Adrenal gland (tissue), 9 donors: ENCODE measurements at regions not wholly inside any gene's neighbourhood (a gene's known extent, or its start where the extent isn't known, plus 50 kb on each side); places are given as distances from the start of the nearest gene placed in this dataset.

ENCODE experiments used
- DNase-seq, 7 donors: peaks; one replicate each; pipeline ENCODE4 v3.0.0-alpha.2; 2019 to 2020
- H3K27ac ChIP-seq, 5 donors: fragments of 200-600 bp; sonication (generic) in 4 of 5; 1 replicate in 3 of 5; 2 replicates in 2 of 5; pipeline versions ENCODE4 v1.5.1 to v1.8.0; 2016 to 2020; ENCODE audit warnings: mild to moderate bottlenecking in 1 of 5
- H3K27me3 ChIP-seq: fragments of 200-600 bp; 2 replicates; pipeline ENCODE4 v1.8.0; 2021
- H3K36me3 ChIP-seq, 2 donors: fragments of 200-600 bp; replicated peaks in 1 of 2; 1 replicate in 1 of 2; 2 replicates in 1 of 2; pipeline versions ENCODE4 v1.5.1 to v1.8.0; 2018 to 2022
- H3K4me1 ChIP-seq, 2 donors: fragments of 200-600 bp; replicated peaks in 1 of 2; 1 replicate in 1 of 2; 2 replicates in 1 of 2; pipeline versions ENCODE4 v1.5.1 to v1.8.0; 2018 to 2021
- H3K4me3 ChIP-seq, 4 donors: fragments of 200-600 bp; sonication (generic) in 3 of 4; one replicate each; pipeline ENCODE4 v1.5.1; 2016 to 2018
- H3K9me3 ChIP-seq, 3 donors: fragments of 200-600 bp; sonication (generic) in 1 of 3; replicated peaks in 1 of 3; 1 replicate in 2 of 3; 2 replicates in 1 of 3; pipeline versions ENCODE4 v1.5.1 to v1.8.0; 2016 to 2021
- CTCF ChIP-seq, 6 experiments: fragments of 450-650 bp in 4 of 6; fragments of 200-600 bp in 2 of 6; sonication (generic) in 1 of 6; IDR thresholded peaks; 1 replicate in 5 of 6; 2 replicates in 1 of 6; pipeline versions ENCODE4 v1.5.1 to v1.8.0; 2016 to 2021; ENCODE audit warnings: antibody characterized with exemption in 6 of 6, mild to moderate bottlenecking in 2 of 6, moderate library complexity in 1 of 6
- POLR2A ChIP-seq, 2 donors: fragments of 450-650 bp; IDR thresholded peaks; one replicate each; pipeline ENCODE4 v1.6.1; 2017; ENCODE audit warnings: antibody characterized with exemption in 2 of 2, mild to moderate bottlenecking in 2 of 2, moderate library complexity in 1 of 2
- WGBS, 4 donors: extraction: QIAGEN DNeasy Blood & Tissue Kit in 2 of 4; methylation state at CpG; one replicate each; pipeline versions ENCODE4 v1.1.5 to v1.1.7; 2013 to 2017; 5-methylcytosine and 5-hydroxymethylcytosine counted together
- intact Hi-C, 2 donors: fragments of 100-400 bp; cut with DNase I; formaldehyde crosslinking; loops; one replicate each; pipeline versions ENCODE4 v1.14.1 to v1.15.0; 2022 to 2023
- donor health status: healthy with polysubstance abuse.
- donor health status: Bipolar disorder and iron deficiency.
- donor health status: DM: yes; HTN: yes; CAD: no.
- donor health status: DM: no; HTN: no; CAD: no.
- donor health status: DM: no; HTN: no; CAD: no.

- no peaks in the 10 kb centered on the region for H3K27me3 ChIP-seq
Observed at GRCh38 chr12:39199351-39199750, 243.6 kb downstream of the KIF21A start.

GRCh38 chr12:39188689-39189088 lies 254.2 kb downstream of the KIF21A start:
- WGBS, 4 donors, result 87 to 92% (median 89%) methylated on average over 5 of the region's 5 CpGs
- no peak overlapping the region for H3K27ac ChIP-seq
- intact Hi-C loops, result no loop called here
- H3K27me3 ChIP-seq, result no peaks in the 10 kb centered on the region
- TF ChIP-seq CTCF (IDR thresholded peaks at IDR 0.05) (no peak), POLR2A (IDR thresholded peaks at IDR 0.05) (no peak)
- H3K4me1 ChIP-seq, result no peaks in the 10 kb centered on the region
- no peak overlapping the region for H3K4me3 ChIP-seq
- H3K36me3 ChIP-seq, result no peaks in the 10 kb centered on the region
- no peak for DNase-seq
- no peaks in the 10 kb centered on the region for H3K9me3 ChIP-seq

More at GRCh38 chr12:39199351-39199750, 243.6 kb downstream of the KIF21A start:
- H3K9me3 ChIP-seq, result no peaks in the 10 kb centered on the region
- no peaks in the 10 kb centered on the region for H3K4me1 ChIP-seq
- 12 to 35% (median 20%) methylated on average over 4 of the region's 4 CpGs for WGBS, 4 donors
- no peak overlapping the region for H3K27ac ChIP-seq
- no peak overlapping the region for H3K4me3 ChIP-seq
- intact Hi-C loops, result no loop called here
- TF ChIP-seq CTCF (IDR thresholded peaks at IDR 0.05) (no peak), POLR2A (IDR thresholded peaks at IDR 0.05) (no peak)
- DNase-seq, result no peak
- no peaks in the 10 kb centered on the region for H3K36me3 ChIP-seq

GRCh38 chr12:39186744-39187143 lies 256.2 kb downstream of the KIF21A start:
- Histone ChIP-seq H3K27ac (no peak overlapping the region), H3K27me3 (no peaks in the 10 kb centered on the region), H3K4me1 (no peaks in the 10 kb centered on the region), H3K36me3 (no peaks in the 10 kb centered on the region), H3K9me3 (no peaks in the 10 kb centered on the region), H3K4me3 (no peak overlapping the region)
- no peak for DNase-seq
- TF ChIP-seq CTCF (IDR thresholded peaks at IDR 0.05), result no peak
- TF ChIP-seq POLR2A (IDR thresholded peaks at IDR 0.05), result no peak
- intact Hi-C loops, result no loop called here
- 80 to 93% (median 87%) methylated on average over 11 of the region's 11 CpGs for WGBS, 4 donors

DNA sequence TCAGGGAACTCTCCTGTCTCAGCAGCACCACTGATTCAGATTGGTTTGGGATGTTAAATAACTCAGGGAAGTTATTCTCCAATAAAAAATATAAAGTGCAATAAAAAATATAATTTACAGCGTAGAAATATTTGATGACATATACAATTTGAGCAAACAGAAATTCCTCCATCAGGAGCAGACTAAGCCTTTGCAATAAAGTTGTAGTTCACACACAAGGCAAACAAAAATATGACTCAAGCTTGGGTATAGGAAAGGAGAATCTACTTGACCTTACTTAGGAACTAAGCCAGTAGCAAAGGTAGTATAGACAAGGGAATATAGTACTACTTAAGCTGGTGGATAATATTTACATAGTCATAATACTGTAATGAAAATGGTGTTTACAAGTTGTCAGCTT lies 264.1 kb downstream of the KIF21A start:
- H3K4me1 ChIP-seq, result no peaks in the 10 kb centered on the region
- no peak for DNase-seq
- no peak overlapping the region for H3K4me3 ChIP-seq
- no peak for TF ChIP-seq POLR2A (IDR thresholded peaks at IDR 0.05)
- TF ChIP-seq CTCF (IDR thresholded peaks at IDR 0.05), result no peak
- WGBS, 4 donors, result 68 to 91% (median 79%) methylated on average over 1 of the region's 1 CpG
- intact Hi-C loops, result no loop called here
- no peaks in the 10 kb centered on the region for H3K27me3 ChIP-seq
- H3K9me3 ChIP-seq, result no peaks in the 10 kb centered on the region
- H3K36me3 ChIP-seq, result no peaks in the 10 kb centered on the region
- no peak overlapping the region for H3K27ac ChIP-seq
